Natural killer cell treated with Interleukin-12 subunit alpha and Interleukin-12 subunit beta and Interleukin-15 and Interleukin-18, amount 100 ng/mL, for 72 hours (primary cell): ENCODE measurements at regions not wholly inside any gene's neighbourhood (a gene's known extent, or its start where the extent isn't known, plus 50 kb on each side); places are given as distances from the start of the nearest gene placed in this dataset.

ENCODE experiments used
- ATAC-seq, 2 donors: fragments of 150-1000 bp; cut with Tn5 transposase in 1 of 2; sonication (Bioruptor Pico), chemical (Tn5 transposase) in 1 of 2; 2 replicates each; pipeline ENCODE4 v1.10.0; 2021
- DNase-seq: peaks from one replicate; pipeline ENCODE4 v3.0.0; 2022; ENCODE audit warnings: low spot score
- H3K27ac Mint-ChIP-seq, 2 donors: 1 replicate in 1 of 2; 2 replicates in 1 of 2; pipeline ENCODE4 v1.8.0; 2022; ENCODE audit warnings: mixed read lengths in 2 of 2, mild to moderate bottlenecking in 1 of 2, moderate library complexity in 1 of 2
- H3K27me3 Mint-ChIP-seq, 2 donors: 1 replicate in 1 of 2; 2 replicates in 1 of 2; pipeline ENCODE4 v1.8.0; 2022; ENCODE audit warnings: mixed read lengths in 2 of 2
- H3K36me3 Mint-ChIP-seq: one replicate; pipeline ENCODE4 v1.8.0; 2022; ENCODE audit warnings: mixed read lengths
- H3K4me1 Mint-ChIP-seq, 2 donors: 1 replicate in 1 of 2; 2 replicates in 1 of 2; pipeline ENCODE4 v1.8.0; 2022; ENCODE audit warnings: low read depth in 2 of 2, mixed read lengths in 2 of 2, mild to moderate bottlenecking in 1 of 2
- H3K4me3 Mint-ChIP-seq: one replicate; pipeline ENCODE4 v1.8.0; 2022; ENCODE audit warnings: mixed read lengths
- H3K9me3 Mint-ChIP-seq: 2 replicates; pipeline ENCODE4 v1.8.0; 2022; ENCODE audit warnings: mixed read lengths

DNA sequence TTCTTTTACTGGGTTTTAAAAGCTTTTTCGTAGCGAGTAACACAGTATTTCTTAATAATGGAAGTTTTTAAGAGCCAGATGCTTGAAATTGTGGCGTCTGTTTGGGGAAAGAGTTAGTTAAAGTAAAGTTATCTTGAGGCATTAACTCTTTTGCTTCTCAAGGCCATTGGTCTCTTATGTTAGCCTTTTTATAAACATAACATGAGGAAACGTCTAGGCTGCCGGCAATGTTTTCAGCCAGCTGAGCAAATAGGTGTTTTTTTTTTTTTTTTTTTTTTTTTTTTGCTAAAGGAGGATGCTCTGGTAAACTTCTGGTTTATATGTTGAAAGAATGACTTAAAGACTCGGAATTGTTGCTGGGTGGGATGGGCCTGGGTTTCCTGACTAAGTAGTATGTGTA lies 51.1 kb upstream of the RBMX start:
- Mint-ChIP-seq H3K36me3 (no peaks in the 10 kb centered on the region), H3K9me3 (no peaks in the 10 kb centered on the region), H3K4me1 (peaks cover 15 to 18% of the 10 kb centered on the region in 2 donors), H3K27me3 (no peaks in the 10 kb centered on the region), H3K27ac (no peak overlapping the region), H3K4me3 (no peak overlapping the region)
- no peak for DNase-seq
- ATAC-seq: no peak
